Uterus (tissue), 2 donors: ENCODE measurements at regions not wholly inside any gene's neighbourhood (a gene's known extent, or its start where the extent isn't known, plus 50 kb on each side); places are given as distances from the start of the nearest gene placed in this dataset.

Source experiments
- CTCF ChIP-seq, 4 experiments: fragments of 200-600 bp in 2 of 4; fragments of 450-650 bp in 2 of 4; sonication (generic) in 2 of 4; IDR thresholded peaks; one replicate each; pipeline ENCODE4 v1.5.1; 2016 to 2019; ENCODE audit warnings: antibody characterized with exemption in 4 of 4, mild to moderate bottlenecking in 2 of 4, moderate library complexity in 1 of 4
- POLR2A ChIP-seq, 2 donors: fragments of 450-650 bp; IDR thresholded peaks; one replicate each; pipeline ENCODE4 v1.6.1; 2016; ENCODE audit warnings: antibody characterized with exemption in 2 of 2, mild to moderate bottlenecking in 1 of 2, moderate library complexity in 1 of 2

GRCh38 chr2:177000061-177000714 is 212.4 kb upstream of the HNRNPA3 start:
- TF ChIP-seq CTCF (IDR thresholded peaks at IDR 0.05) (no peak), POLR2A (IDR thresholded peaks at IDR 0.05) (no peak)
